Fibroblast of pulmonary artery (primary cell): ENCODE measurements at regions not wholly inside any gene's neighbourhood (a gene's known extent, or its start where the extent isn't known, plus 50 kb on each side); places are given as distances from the start of the nearest gene placed in this dataset.

Experiments
- DNase-seq: peaks from one replicate; pipeline ENCODE4 v3.0.0-alpha.2; 2010; ENCODE audit warnings: low read depth
- H3K4me3 ChIP-seq: replicated peaks from 2 replicates; pipeline ENCODE4 v1.5.1; 2011; ENCODE audit warnings: low read depth, mild to moderate bottlenecking, control low read depth, low read length, moderate library complexity
- CTCF ChIP-seq: IDR thresholded peaks from 2 replicates; pipeline ENCODE4 v1.5.1; 2011; ENCODE audit warnings: mild to moderate bottlenecking, control low read depth, low read length, inconsistent platforms; ENCODE audit errors: missing control alignments

GRCh38 chr1:96998466-96998865 lies 276.9 kb downstream of the PTBP2 start:
- no peak for TF ChIP-seq CTCF
- no peak for DNase-seq
- H3K4me3 ChIP-seq, result no peak overlapping the region

- DNase-seq, result no peak
- no peak overlapping the region for H3K4me3 ChIP-seq
- TF ChIP-seq CTCF, result no peak
These were observed 277.6 kb downstream of the PTBP2 start for GRCh38 chr1:96999191-96999590.

GRCh38 chr1:97004054-97004453 lies 282.5 kb downstream of the PTBP2 start:
- DNase-seq, result peak; percentile 26
- no peak for TF ChIP-seq CTCF
- no peak overlapping the region for H3K4me3 ChIP-seq

- H3K4me3 ChIP-seq, result no peak overlapping the region
- TF ChIP-seq CTCF, result no peak
These were observed 283.2 kb downstream of the PTBP2 start for GRCh38 chr1:97004743-97005142.

GRCh38 chr1:97006044-97006661 lies 284.6 kb downstream of the PTBP2 start:
- no peak for TF ChIP-seq CTCF
- no peak overlapping the region for H3K4me3 ChIP-seq
- peak; percentile 89 for DNase-seq

More at GRCh38 chr1:97004743-97005142, 283.2 kb downstream of the PTBP2 start:
- DNase-seq, result no peak

GRCh38 chr1:97007840-97008604 lies 286.4 kb downstream of the PTBP2 start:
- H3K4me3 ChIP-seq, result no peak overlapping the region
- DNase-seq, result no peak
- TF ChIP-seq CTCF, result no peak
